Liver (tissue), 3 donors: ENCODE measurements at regions not wholly inside any gene's neighbourhood (a gene's known extent, or its start where the extent isn't known, plus 50 kb on each side); places are given as distances from the start of the nearest gene placed in this dataset.

Experiments
- CTCF ChIP-seq: fragments of 150-350 bp; IDR thresholded peaks from 2 replicates; pipeline ENCODE4 v1.5.1; 2017; ENCODE audit warnings: improper control_type of control experiment, low read depth, low read length; ENCODE audit not compliant: missing input control
- FOXA1 ChIP-seq: IDR thresholded peaks from 2 replicates; pipeline ENCODE4 v1.6.1; 2016; ENCODE audit warnings: antibody characterized with exemption
- JUND ChIP-seq, 2 donors: IDR thresholded peaks; 2 replicates each; pipeline ENCODE4 v1.6.1; 2016; ENCODE audit warnings: antibody characterized with exemption in 2 of 2
- MAX ChIP-seq: IDR thresholded peaks from 2 replicates; pipeline ENCODE4 v1.6.1; 2016; ENCODE audit warnings: antibody characterized with exemption
- NR2F2 ChIP-seq: IDR thresholded peaks from 2 replicates; pipeline ENCODE4 v1.6.1; 2016; ENCODE audit warnings: antibody characterized with exemption
- RAD21 ChIP-seq, 2 donors: IDR thresholded peaks; 2 replicates each; pipeline ENCODE4 v1.6.1; 2016; ENCODE audit warnings: antibody characterized with exemption in 2 of 2, mild to moderate bottlenecking in 2 of 2
- REST ChIP-seq: IDR thresholded peaks from 2 replicates; pipeline ENCODE4 v1.6.1; 2016; ENCODE audit warnings: antibody characterized with exemption, mild to moderate bottlenecking
- TAF1 ChIP-seq: conservative IDR thresholded peaks from 2 replicates; pipeline ENCODE4 v1.6.1; 2016; ENCODE audit warnings: antibody characterized with exemption, mild to moderate bottlenecking
- ZBTB33 ChIP-seq: IDR thresholded peaks from 2 replicates; pipeline ENCODE4 v1.6.1; 2016; ENCODE audit warnings: antibody characterized with exemption
- donor health status: healthy.
- donor health status: healthy.

GRCh38 chr5:25362799-25363198 is 718.0 kb upstream of the CDH10 start:
- TF ChIP-seq CTCF (no peak), REST (no peak), FOXA1 (no peak), MAX (no peak), ZBTB33 (no peak), RAD21 (IDR thresholded peaks at IDR 0.05) (no peak), TAF1 (no peak), NR2F2 (no peak), JUND (IDR thresholded peaks at IDR 0.05) (no peak)
